Amniotic epithelial cell (primary cell): ENCODE measurements at regions not wholly inside any gene's neighbourhood (a gene's known extent, or its start where the extent isn't known, plus 50 kb on each side); places are given as distances from the start of the nearest gene placed in this dataset.

Experiments used
- DNase-seq: peaks from one replicate; pipeline ENCODE4 v3.0.0-alpha.2; 2010; ENCODE audit warnings: low read depth

- no peak for DNase-seq
These were observed 256.1 kb upstream of the UBASH3B start for GRCh38 chr11:122399375-122399774.

DNA sequence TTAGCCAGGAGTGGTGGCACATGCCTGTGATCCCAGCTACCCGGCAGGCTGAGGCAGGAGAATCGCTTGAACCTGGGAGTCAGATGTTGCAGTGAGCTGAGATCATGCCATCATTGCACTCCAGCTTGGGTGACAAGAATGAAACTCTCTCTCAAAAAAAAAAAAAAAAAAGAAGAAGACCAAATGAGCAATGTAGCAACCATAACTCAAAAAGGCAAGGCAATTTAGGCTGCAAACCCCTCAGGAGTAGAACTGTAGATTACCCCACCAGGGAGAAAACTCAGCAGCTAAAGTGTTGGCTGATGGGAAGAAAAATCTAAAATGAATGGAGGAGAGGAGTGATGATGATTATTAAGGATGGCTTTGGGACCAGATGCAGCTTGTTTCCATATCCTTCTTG is 256.7 kb upstream of the UBASH3B start:
- no peak for DNase-seq

DNA sequence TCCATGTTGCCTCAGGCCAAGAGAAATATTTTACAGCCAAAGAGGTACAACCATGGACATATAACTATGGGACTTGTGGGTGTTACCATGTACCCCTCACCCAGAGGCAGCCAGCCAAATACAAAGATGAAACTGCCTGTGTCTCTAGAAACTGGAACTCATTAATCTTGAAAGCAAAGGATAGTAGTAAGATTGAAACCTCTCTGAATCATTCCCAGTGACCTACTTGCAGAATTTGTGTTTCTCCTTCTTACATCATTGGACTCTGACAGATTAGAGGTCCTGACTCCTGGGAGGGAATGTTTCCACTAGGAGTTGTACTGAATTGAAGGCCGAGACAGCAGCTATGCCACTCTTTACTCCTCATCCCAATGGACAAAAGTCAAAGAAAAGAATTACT is 257.4 kb upstream of the UBASH3B start:
- DNase-seq = peak; percentile 77

GRCh38 chr11:122395282-122395681 is 260.2 kb upstream of the UBASH3B start:
- no peak for DNase-seq

DNA sequence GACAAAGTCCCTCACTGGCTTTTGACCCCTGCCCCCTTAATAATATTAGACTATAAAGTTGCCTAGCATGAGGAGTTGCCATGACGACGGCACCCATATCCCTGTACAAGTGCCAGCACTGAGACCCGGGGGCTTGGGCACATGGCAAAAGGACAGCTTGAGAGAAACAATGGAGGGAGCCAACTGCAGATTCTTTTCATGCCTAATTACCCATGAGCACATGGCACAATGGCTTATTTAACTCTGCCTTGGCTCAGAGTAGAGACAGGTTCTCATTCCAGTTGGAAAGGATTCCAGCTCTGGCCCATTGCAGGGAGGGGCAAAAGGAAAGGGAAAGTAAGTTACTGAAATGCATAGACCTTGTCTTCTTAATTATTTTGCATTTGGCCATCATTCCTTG is 261.2 kb upstream of the UBASH3B start:
- DNase-seq = no peak

- DNase-seq = peak; percentile 69
These were observed 262.2 kb upstream of the UBASH3B start for GRCh38 chr11:122393209-122393860.

- DNase-seq = no peak
These were observed 263.0 kb upstream of the UBASH3B start for GRCh38 chr11:122392508-122392907.

- DNase-seq = no peak
These were observed 264.5 kb upstream of the UBASH3B start for GRCh38 chr11:122391049-122391448.

DNA sequence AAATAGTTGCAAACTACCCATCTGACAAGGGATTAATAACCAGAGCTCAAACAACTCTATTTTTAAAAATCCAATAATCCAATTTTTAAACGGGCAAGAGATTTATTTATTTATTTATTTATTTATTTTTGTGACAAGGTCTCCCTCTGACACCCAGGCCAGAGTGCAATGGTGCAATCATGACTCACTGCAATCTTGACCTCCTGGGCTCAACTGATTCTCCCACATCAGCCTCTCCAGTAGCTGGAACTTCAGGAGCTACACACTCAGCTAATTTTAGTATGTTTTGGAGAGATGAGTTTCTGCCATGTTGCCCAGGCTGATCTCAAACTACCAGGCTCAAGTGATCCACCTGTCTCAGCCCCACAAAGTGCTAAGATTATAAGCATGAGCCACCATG is 267.2 kb upstream of the BLID start:
- peak; percentile 42 for DNase-seq

DNA sequence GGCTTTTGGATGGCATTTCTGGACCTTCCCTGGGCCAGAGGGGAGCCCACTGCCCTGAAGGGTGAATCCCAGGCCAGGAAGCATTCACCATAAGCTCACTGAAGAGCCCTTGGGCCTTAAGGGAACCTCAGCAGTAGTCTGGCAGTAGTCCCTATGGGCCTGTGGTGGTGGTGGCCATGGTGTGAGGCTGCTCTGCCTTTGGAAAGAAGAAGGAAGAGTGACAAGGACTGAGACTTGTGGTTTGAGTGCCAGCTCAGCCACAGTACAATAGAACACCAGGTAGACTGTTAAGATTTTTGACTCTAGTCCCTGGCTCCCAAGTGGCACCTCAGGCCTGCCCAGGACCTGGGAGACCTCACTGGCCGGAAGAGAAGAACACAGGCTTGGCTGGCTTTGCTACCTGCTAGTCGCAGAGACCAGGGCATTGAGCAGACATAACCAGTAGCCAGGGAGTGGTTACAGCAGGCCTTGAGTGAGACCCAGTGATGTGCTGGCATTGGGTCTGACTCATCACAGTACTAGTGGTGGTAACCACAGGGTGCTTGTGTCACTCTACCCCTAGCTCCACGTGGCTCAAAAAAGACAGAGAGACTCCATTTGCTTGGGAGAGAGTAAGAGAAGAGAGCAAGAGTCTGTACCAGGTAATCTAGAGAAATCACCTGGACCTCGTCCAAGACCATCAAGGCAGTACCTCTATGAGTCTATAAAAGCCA is 259.8 kb upstream of the BLID start:
- peak; percentile 71 for DNase-seq

DNA sequence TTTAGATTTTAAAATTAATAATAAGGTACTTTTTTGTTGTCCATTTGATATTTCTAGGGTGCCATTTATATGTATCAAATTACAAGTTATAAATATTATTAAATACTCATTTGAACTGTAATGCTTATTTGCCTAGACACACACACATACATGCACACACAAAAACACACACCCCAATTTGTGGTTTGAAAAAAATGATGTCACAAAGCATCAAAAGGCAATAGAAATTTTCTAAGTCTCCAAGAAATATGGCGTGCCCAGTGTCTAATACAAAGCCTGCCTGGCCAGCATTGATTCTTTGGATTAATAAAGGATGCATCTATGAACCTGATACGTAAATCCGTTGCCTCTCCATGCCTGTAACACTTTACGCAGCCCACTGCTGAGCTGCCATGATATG is 252.8 kb upstream of the BLID start:
- no peak for DNase-seq

DNA sequence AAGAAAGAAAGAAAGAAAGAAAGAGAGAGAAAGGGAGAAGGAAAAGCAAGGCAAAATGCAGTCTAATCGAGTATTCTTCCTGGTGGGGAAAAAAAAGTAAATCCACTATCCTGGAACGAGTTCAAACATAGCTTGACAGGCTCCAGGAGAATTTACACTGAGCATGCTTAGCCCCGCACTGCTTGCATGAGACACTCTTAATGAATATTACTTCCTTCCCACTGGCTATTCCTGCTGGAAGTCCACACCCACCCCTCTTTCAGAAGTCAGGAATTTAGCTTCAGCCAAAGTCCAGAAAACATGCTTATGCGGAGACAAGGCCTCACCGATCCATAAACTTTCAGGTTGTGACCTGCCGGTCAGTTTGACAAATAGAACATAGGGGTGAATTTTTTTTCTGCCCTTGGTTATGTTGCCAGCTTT is 251.8 kb upstream of the BLID start:
- peak; percentile 94 for DNase-seq

- peak; percentile 30 for DNase-seq
These were observed 249.8 kb upstream of the BLID start for GRCh38 chr11:122365610-122366360.

DNA sequence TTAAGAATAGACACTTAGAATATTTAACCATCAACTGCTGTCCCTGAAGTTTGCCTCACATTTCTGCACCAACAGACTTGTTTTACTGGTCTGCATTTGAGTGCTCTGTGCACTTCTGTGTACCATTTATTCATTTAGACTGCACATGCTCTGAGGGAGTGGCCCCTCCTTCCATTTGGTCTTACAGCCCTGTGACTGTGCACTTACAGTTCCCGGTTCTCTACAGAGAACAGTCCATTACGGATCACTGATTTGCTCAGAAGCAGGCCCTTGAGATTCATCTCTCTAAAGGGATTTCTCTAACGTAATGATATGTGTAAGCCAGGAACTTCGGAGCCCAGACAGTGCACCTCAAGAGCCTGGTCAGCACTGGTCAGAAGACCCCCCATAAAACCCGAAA is 247.3 kb upstream of the BLID start:
- peak; percentile 35 for DNase-seq

GRCh38 chr11:122362381-122362780 is 246.4 kb upstream of the BLID start:
- DNase-seq = peak; percentile 46

GRCh38 chr11:122360875-122361274 is 244.9 kb upstream of the BLID start:
- DNase-seq = no peak

- DNase-seq = no peak
These were observed 243.1 kb upstream of the BLID start for GRCh38 chr11:122359081-122359571.

GRCh38 chr11:122358292-122358691 is 242.3 kb upstream of the BLID start:
- no peak for DNase-seq

- DNase-seq = no peak
These were observed 240.0 kb upstream of the BLID start for GRCh38 chr11:122355968-122356367.

DNA sequence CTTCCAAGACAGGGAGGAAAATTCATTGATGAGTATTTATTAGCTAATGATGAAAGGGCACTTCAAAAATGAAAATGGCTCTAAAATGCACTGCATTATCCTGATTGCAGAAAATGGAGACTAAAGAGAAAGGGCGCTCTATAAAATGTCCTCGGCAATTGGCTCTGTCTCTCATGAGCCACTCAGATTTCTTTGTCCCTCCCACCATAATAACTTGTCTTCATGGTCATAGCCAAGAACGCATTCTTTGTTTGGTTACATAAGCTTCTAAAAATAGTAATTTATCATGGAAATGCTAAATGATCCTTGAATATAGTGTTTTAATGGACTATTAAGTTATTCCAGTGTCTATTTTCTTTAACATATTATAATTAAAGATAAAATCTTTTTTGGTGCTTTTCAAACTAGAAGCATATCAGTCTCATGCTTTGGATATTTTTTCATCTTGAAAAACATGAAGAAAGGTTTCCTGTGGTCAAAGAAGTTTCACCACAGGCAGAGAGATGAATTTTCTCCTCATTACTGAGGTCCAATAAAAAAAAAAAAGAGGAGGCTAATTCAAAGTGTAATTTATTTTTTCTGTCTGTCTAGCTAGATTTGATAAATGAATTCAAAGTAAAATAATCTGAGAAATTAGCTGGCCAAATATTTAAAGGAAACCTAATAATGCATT is 238.1 kb upstream of the BLID start:
- DNase-seq = peak; percentile 57

DNA sequence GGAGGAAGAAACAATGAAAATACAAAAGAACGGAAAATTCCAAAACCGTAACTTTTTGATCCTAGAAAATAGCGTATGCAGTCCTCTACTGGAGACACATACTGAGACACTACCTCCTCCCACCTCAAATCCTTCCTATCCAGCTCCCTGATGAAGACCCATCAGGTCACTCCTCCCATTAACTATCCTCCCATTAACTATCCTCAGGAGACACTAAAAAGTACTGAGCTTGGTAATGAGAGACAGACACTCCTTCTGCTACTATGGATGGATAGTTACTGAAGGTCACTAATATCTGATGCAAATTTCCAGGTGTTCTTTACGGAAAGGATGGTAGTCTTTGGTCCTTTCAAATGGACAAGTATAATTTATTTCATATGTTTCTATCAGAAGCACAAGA is 237.5 kb upstream of the BLID start:
- DNase-seq = no peak

DNA sequence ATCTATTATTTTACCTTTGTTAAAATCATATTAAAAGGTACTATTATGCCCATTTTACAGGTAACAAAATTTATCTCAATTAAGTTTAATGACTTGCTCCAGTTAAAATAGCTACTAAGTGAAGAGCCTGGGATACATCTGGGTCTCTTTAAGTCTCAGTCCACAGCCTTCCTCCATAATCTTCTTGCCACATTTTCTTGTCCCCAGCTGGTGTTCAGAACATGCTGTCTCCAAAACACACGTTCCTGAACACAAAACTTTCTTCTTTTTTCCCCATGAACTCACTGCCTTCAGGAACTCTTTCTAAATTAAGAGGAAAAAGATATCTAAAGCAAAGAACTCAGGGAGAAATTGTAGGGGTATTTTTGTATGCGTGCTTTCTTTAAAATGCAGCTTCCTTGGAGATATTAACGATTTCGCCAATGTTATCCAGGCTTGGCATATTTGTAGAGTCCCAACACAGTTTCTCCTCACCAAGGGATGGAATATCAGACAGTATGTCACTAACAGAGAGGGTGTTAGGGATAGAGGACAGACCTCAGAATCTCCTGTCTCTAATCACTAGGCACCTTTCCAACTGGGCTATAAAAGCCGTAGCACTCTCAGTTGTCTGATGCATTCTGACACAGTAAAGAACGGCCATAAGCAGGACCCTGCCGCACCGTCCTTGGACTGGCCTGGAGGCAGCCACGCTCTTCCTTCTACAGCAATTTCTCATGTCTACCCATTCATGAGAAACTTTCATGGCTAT is 232.8 kb upstream of the BLID start:
- DNase-seq = no peak
